ENCODE measurements at regions not wholly inside any gene's neighbourhood (a gene's known extent, or its start where the extent isn't known, plus 50 kb on each side); places are given as distances from the start of the nearest gene placed in this dataset.
"Not testable (repeated sequence)": the region's sequence is repeated elsewhere in the genome, so short reads cannot be mapped to it uniquely, and the experiment has no call there.

DNA sequence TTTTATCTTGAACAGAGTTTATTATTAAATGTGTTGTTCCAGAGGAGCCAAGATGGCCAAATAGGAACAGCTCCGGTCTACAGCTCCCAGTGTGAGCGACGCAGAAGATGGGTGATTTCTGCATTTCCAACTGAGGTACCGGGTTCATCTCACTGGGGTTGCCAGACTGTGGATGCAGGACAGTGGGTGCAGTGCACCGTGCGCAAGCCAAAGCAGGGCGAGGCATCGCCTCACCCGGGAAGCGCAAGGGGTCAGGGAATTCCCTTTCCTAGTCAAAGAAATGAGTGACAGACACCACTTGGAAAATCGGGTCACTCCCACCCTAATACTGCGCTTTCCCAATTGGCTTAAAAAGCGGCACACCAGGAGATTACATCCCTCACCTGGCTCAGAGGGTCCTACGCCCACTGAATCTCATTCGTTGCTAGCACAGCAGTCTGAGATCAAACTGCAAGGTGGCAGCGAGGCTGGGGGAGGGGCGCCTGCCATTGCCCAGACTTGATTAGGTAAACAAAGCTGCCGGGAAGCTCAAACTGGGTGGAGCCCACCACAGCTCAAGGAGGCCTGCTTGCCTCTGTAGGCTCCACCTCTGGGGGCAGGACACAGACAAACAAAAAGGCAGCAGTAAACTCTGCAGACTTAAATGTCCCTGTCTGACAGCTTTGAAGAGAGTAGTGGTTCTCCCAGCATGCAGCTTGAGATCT lies 155.2 kb upstream of the KBTBD8 start:
- TF ChIP-seq REST (IDR thresholded peaks at IDR 0.05; ENCODE audit: low read depth, low read length); SIN3A (IDR thresholded peaks at IDR 0.05; ENCODE audit: low read depth, low read length); CEBPB (IDR thresholded peaks at IDR 0.05; ENCODE audit: borderline replicate concordance in 1 of 2, low read depth in 2 of 2, low read length in 2 of 2); YY1 (IDR thresholded peaks at IDR 0.05; ENCODE audit: low read depth, low read length); ZZZ3 (IDR thresholded peaks at IDR 0.05; ENCODE audit: control insufficient read depth, insufficient read length, low read depth); CTCF (IDR thresholded peaks at IDR 0.05 in 2 of 3, conservative IDR thresholded peaks at IDR 0.05 in 1 of 3; ENCODE audit: control insufficient read depth in 2 of 3, extremely low read depth in 1 of 3, insufficient read depth in 1 of 3, low read depth in 3 of 3, low read length in 3 of 3); POLR2A (IDR thresholded peaks at IDR 0.05; ENCODE audit: low read depth, low read length); BCL11A (IDR thresholded peaks at IDR 0.05; ENCODE audit: low read depth, low read length); CHD2 (IDR thresholded peaks at IDR 0.05; ENCODE audit: borderline replicate concordance, low read depth, low read length); SREBF2 (IDR thresholded peaks at IDR 0.05; ENCODE audit: low read length); RFX5 (IDR thresholded peaks at IDR 0.05; ENCODE audit: low read depth, low read length): not testable (repeated sequence)
- TF ChIP-seq, protein P1, sequence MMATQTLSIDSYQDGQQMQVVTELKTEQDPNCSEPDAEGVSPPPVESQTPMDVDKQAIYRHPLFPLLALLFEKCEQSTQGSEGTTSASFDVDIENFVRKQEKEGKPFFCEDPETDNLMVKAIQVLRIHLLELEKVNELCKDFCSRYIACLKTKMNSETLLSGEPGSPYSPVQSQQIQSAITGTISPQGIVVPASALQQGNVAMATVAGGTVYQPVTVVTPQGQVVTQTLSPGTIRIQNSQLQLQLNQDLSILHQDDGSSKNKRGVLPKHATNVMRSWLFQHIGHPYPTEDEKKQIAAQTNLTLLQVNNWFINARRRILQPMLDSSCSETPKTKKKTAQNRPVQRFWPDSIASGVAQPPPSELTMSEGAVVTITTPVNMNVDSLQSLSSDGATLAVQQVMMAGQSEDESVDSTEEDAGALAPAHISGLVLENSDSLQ (IDR thresholded peaks at IDR 0.05), result not testable (repeated sequence)

All from GM12878 (cell line).